ENCODE measurements at regions not wholly inside any gene's neighbourhood (a gene's known extent, or its start where the extent isn't known, plus 50 kb on each side); places are given as distances from the start of the nearest gene placed in this dataset.

GRCh38 chr9:88696501-88696900 lies 161.5 kb downstream of the NXNL2 start:
- ChIA-PET POLR2A (no interaction called here), CTCF (no interaction called here)
- no peak for TF ChIP-seq SIN3A (IDR thresholded peaks at IDR 0.05; ENCODE audit: borderline replicate concordance, insufficient read depth, low read depth, low read length)
- TF ChIP-seq, protein P1, sequence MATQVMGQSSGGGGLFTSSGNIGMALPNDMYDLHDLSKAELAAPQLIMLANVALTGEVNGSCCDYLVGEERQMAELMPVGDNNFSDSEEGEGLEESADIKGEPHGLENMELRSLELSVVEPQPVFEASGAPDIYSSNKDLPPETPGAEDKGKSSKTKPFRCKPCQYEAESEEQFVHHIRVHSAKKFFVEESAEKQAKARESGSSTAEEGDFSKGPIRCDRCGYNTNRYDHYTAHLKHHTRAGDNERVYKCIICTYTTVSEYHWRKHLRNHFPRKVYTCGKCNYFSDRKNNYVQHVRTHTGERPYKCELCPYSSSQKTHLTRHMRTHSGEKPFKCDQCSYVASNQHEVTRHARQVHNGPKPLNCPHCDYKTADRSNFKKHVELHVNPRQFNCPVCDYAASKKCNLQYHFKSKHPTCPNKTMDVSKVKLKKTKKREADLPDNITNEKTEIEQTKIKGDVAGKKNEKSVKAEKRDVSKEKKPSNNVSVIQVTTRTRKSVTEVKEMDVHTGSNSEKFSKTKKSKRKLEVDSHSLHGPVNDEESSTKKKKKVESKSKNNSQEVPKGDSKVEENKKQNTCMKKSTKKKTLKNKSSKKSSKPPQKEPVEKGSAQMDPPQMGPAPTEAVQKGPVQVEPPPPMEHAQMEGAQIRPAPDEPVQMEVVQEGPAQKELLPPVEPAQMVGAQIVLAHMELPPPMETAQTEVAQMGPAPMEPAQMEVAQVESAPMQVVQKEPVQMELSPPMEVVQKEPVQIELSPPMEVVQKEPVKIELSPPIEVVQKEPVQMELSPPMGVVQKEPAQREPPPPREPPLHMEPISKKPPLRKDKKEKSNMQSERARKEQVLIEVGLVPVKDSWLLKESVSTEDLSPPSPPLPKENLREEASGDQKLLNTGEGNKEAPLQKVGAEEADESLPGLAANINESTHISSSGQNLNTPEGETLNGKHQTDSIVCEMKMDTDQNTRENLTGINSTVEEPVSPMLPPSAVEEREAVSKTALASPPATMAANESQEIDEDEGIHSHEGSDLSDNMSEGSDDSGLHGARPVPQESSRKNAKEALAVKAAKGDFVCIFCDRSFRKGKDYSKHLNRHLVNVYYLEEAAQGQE (IDR thresholded peaks at IDR 0.05; ENCODE audit: insufficient read depth in 1 of 2, low read depth in 2 of 2, low read length in 1 of 2), result no peak
- TF ChIP-seq TCF7L2 (IDR thresholded peaks at IDR 0.05; ENCODE audit: low read depth, low read length), result no peak
- TF ChIP-seq CTCF (IDR thresholded peaks at IDR 0.05), result no peak
- TF ChIP-seq POLR2AphosphoS5 (IDR thresholded peaks at IDR 0.05; ENCODE audit: low read depth, low read length), result no peak
- in situ Hi-C loops (cut with HindIII; ENCODE audit: low pct_unique_long_range_greater_than_20kb, low sequenced_read_pairs) (no loop called here), intact Hi-C loops (cut with micrococcal nuclease; ENCODE audit: unreplicated experiment) (no loop called here)
- BruUV-seq (replicated peaks), result no TSS peak
- no peaks in the 10 kb centered on the region for H3K36me3 ChIP-seq (ENCODE audit: control insufficient read depth, insufficient read depth, low read length)
- no peaks in the 10 kb centered on the region for H3K9me3 ChIP-seq (ENCODE audit: control insufficient read depth, insufficient read depth, low read depth, low read length)
- H3K27me3 ChIP-seq (ENCODE audit: control insufficient read depth, insufficient read depth, low read length), result no peaks in the 10 kb centered on the region
- DNase-seq (ENCODE audit: low read depth, low spot score) (no peak), ATAC-seq (no peak)
- no peaks in the 10 kb centered on the region for H3K4me1 ChIP-seq (ENCODE audit: control insufficient read depth, insufficient read depth, low read length)
- H3K4me3 ChIP-seq (ENCODE audit: low read depth in 2 of 2, low read length in 2 of 2), result no peak overlapping the region
- H3K27ac ChIP-seq (ENCODE audit: low read length), result no peak overlapping the region

DNA sequence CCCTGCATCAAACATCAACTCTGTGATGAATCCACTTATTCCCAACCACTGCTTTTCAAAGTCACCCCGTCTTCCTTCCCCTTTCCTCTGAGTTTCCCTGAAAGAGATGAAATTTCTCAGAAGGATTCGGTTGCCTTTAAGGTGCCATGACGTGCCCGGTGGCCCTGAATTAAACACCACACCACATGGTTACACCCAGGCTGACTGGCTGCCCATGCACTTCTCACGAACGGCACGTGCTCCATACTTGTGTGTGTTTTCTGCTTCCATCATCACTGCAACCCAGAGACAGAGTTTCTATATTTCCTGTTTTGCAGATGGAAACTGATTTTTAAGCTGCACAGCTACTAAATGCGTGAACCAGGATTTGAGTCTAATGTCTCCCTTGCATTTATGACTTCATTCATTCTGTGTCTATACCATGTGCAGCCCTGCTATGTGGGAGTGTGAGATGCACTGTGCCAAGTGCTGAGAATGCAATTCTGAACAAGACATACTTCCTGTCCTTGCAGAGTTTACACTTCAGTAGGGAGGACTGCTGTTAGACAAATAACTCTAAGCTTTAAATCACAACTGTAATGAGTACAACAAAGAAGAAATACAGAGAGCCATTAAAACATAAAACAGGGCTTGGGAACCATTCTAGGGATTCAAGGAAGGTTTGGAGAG lies 162.9 kb downstream of the NXNL2 start:
- intact Hi-C loops (cut with micrococcal nuclease; ENCODE audit: unreplicated experiment), result no loop called here
- POLR2A ChIA-PET, result no interaction called here
- no peak for ATAC-seq
- BruUV-seq (replicated peaks), result no TSS peak
- no peak for DNase-seq (ENCODE audit: low read depth, low spot score)
- H3K36me3 ChIP-seq (ENCODE audit: control insufficient read depth, insufficient read depth, low read length), result no peaks in the 10 kb centered on the region
- H3K27ac ChIP-seq (ENCODE audit: low read length), result no peak overlapping the region
- CTCF ChIA-PET, result no interaction called here
- no peaks in the 10 kb centered on the region for H3K9me3 ChIP-seq (ENCODE audit: control insufficient read depth, insufficient read depth, low read depth, low read length)
- H3K27me3 ChIP-seq (ENCODE audit: control insufficient read depth, insufficient read depth, low read length), result no peaks in the 10 kb centered on the region
- no peaks in the 10 kb centered on the region for H3K4me1 ChIP-seq (ENCODE audit: control insufficient read depth, insufficient read depth, low read length)
- no peak overlapping the region for H3K4me3 ChIP-seq (ENCODE audit: low read depth in 2 of 2, low read length in 2 of 2)
- TF ChIP-seq SIN3A (IDR thresholded peaks at IDR 0.05; ENCODE audit: borderline replicate concordance, insufficient read depth, low read depth, low read length) (no peak), CTCF (IDR thresholded peaks at IDR 0.05) (no peak), TCF7L2 (IDR thresholded peaks at IDR 0.05; ENCODE audit: low read depth, low read length) (no peak), POLR2AphosphoS5 (IDR thresholded peaks at IDR 0.05; ENCODE audit: low read depth, low read length) (no peak)
- TF ChIP-seq, protein P1 (IDR thresholded peaks at IDR 0.05; ENCODE audit: insufficient read depth in 1 of 2, low read depth in 2 of 2, low read length in 1 of 2), result no peak
- in situ Hi-C loops (cut with HindIII; ENCODE audit: low pct_unique_long_range_greater_than_20kb, low sequenced_read_pairs), result no loop called here
